A549 (cell line): ENCODE measurements at regions not wholly inside any gene's neighbourhood (a gene's known extent, or its start where the extent isn't known, plus 50 kb on each side); places are given as distances from the start of the nearest gene placed in this dataset.

Source experiments
- ATAC-seq, 2 experiments: fragments of 200-7000 bp in 1 of 2; fragments of >200 bp in 1 of 2; cut with Nextera tagmentation in 1 of 2; cut with Tn5 transposase in 1 of 2; 3 replicates each; pipeline versions ENCODE4 v1.8.0 to v1.9.1; 2018 to 2020; ENCODE audit warnings: mild to moderate bottlenecking in 1 of 2, moderate library complexity in 1 of 2
- CTCF ChIA-PET: fragments of 300-600 bp; sonication (Branson Sonifier 250); formaldehyde crosslinking; extraction: SDS; loops from one replicate; lab custom pipeline; 2021; ENCODE audit warnings: antibody characterized with exemption, inconsistent platforms; lab: Yijun Ruan, JAX
- POLR2A ChIA-PET: fragments of 350-600 bp; formaldehyde crosslinking; extraction: SDS; loops from one replicate; lab custom pipeline; 2021; ENCODE audit warnings: antibody characterized with exemption, inconsistent platforms; lab: Yijun Ruan, JAX
- DNase-seq, 2 experiments: peaks; one replicate each; pipeline versions ENCODE4 v3.0.0 to v3.0.0-alpha.2; 2011 to 2016; ENCODE audit warnings: low read depth in 1 of 2, low spot score in 1 of 2
- FAIRE-seq: peaks from 2 replicates; lab custom pipeline; 2011; peaks lifted over from hg19 to GRCh38; lab: Jason Lieb, UNC
- H3K27ac ChIP-seq, 2 experiments: fragments of >200 bp; sonication (Bioruptor Twin); formaldehyde crosslinking; 3 replicates each; pipeline ENCODE4 v1.5.1; 2016 to 2017
- H3K4me1 ChIP-seq: fragments of >200 bp; sonication (Bioruptor Twin); formaldehyde crosslinking; 3 replicates; pipeline ENCODE4 v1.6.1; 2016
- H3K4me2 ChIP-seq: fragments of >200 bp; sonication (Bioruptor Twin); formaldehyde crosslinking; 3 replicates; pipeline ENCODE4 v1.6.1; 2016
- H3K4me3 ChIP-seq: fragments of >200 bp; sonication (Bioruptor Twin); formaldehyde crosslinking; 3 replicates; pipeline ENCODE4 v1.5.1; 2016
- H3K9me3 ChIP-seq: fragments of >200 bp; sonication (Bioruptor Twin); formaldehyde crosslinking; 3 replicates; pipeline ENCODE4 v1.6.1; 2016
- BHLHE40 ChIP-seq: IDR thresholded peaks from 2 replicates; pipeline ENCODE4 v1.6.1; 2012; ENCODE audit warnings: low read depth, low read length, inconsistent platforms
- CBX2 ChIP-seq: fragments of 200-600 bp; sonication (generic); IDR thresholded peaks from 2 replicates; pipeline ENCODE4 v1.6.1; 2016; ENCODE audit warnings: low read depth, mild to moderate bottlenecking, borderline replicate concordance
- EHF ChIP-seq: fragments of 250-450 bp; sonication (Bioruptor Pico); IDR thresholded peaks from 2 replicates; pipeline ENCODE4 v1.5.0; 2020; ENCODE audit warnings: mild to moderate bottlenecking
- ELK1 ChIP-seq: fragments of 150-350 bp; IDR thresholded peaks from 2 replicates; pipeline ENCODE4 v1.6.1; 2014; ENCODE audit warnings: low read depth, mild to moderate bottlenecking, low read length
- EP300 ChIP-seq, 2 experiments: fragments of >200 bp; sonication (Bioruptor Twin); formaldehyde crosslinking; IDR thresholded peaks; 2 replicates in 1 of 2; 3 replicates in 1 of 2; pipeline ENCODE4 v1.6.1; 2016 to 2017
- FOSL2 ChIP-seq, 2 experiments: fragments of 450-650 bp in 1 of 2; fragments of >200 bp in 1 of 2; sonication (Bioruptor Twin) in 1 of 2; formaldehyde crosslinking; IDR thresholded peaks; 2 replicates each; pipeline versions ENCODE4 v1.5.0 to v1.6.1; 2016 to 2020; ENCODE audit warnings: mild to moderate bottlenecking in 1 of 2, moderate library complexity in 1 of 2
- FOXS1 ChIP-seq: fragments of 250-450 bp; sonication (Bioruptor Pico); IDR thresholded peaks from 2 replicates; pipeline ENCODE4 v1.5.0; 2020; ENCODE audit warnings: mild to moderate bottlenecking, moderate library complexity
- HDAC2 ChIP-seq: fragments of 200-600 bp; sonication (generic); IDR thresholded peaks from 2 replicates; pipeline ENCODE4 v1.6.1; 2016
- HES2 ChIP-seq: fragments of >200 bp; sonication (Bioruptor Twin); formaldehyde crosslinking; IDR thresholded peaks from 2 replicates; pipeline ENCODE4 v1.6.1; 2016
- HOXA7 ChIP-seq: fragments of 250-450 bp; sonication (Bioruptor Pico); IDR thresholded peaks from 2 replicates; pipeline ENCODE4 v1.5.0; 2020; ENCODE audit warnings: mild to moderate bottlenecking, moderate library complexity
- HOXB13 ChIP-seq: fragments of 250-450 bp; sonication (Bioruptor Pico); IDR thresholded peaks from 2 replicates; pipeline ENCODE4 v1.5.0; 2020; ENCODE audit warnings: low read depth, mild to moderate bottlenecking, moderate library complexity
- HOXB5 ChIP-seq: fragments of 250-450 bp; sonication (Bioruptor Pico); IDR thresholded peaks from 2 replicates; pipeline ENCODE4 v1.5.0; 2020; ENCODE audit warnings: mild to moderate bottlenecking, moderate library complexity
- JUN ChIP-seq, 2 experiments: fragments of >200 bp; sonication (Bioruptor Twin); formaldehyde crosslinking; IDR thresholded peaks; 2 replicates in 1 of 2; 3 replicates in 1 of 2; pipeline ENCODE4 v1.6.1; 2016 to 2017
- KDM1A ChIP-seq: fragments of 200-600 bp; sonication (generic); IDR thresholded peaks from 2 replicates; pipeline ENCODE4 v1.6.1; 2016; ENCODE audit warnings: low read depth, mild to moderate bottlenecking
- MAFK ChIP-seq: fragments of 450-650 bp; IDR thresholded peaks from 2 replicates; pipeline ENCODE4 v1.6.1; 2014; ENCODE audit not compliant: partially characterized antibody
- NFE2L2 ChIP-seq: fragments of 150-350 bp; conservative IDR thresholded peaks from 2 replicates; pipeline ENCODE4 v1.6.1; 2014; ENCODE audit warnings: low read length
- PHF8 ChIP-seq: fragments of 200-600 bp; sonication (generic); IDR thresholded peaks from 2 replicates; pipeline ENCODE4 v1.6.1; 2016; ENCODE audit warnings: low read depth, mild to moderate bottlenecking, antibody characterized with exemption, moderate library complexity, borderline replicate concordance
- POLR2A ChIP-seq: IDR thresholded peaks from 2 replicates; pipeline ENCODE4 v1.6.1; 2012; ENCODE audit warnings: mild to moderate bottlenecking, low read length
- POLR2AphosphoS2 ChIP-seq: conservative IDR thresholded peaks from 2 replicates; pipeline ENCODE4 v1.6.1; 2012; ENCODE audit warnings: low read length, improper control_type of control experiment, inconsistent platforms
- REST ChIP-seq: fragments of 200-600 bp; sonication (generic); IDR thresholded peaks from 2 replicates; pipeline ENCODE4 v1.6.1; 2016; ENCODE audit warnings: antibody characterized with exemption, mild to moderate bottlenecking, moderate library complexity
- SREBF2 ChIP-seq: fragments of 450-650 bp; IDR thresholded peaks from 2 replicates; pipeline ENCODE4 v1.6.1; 2014; ENCODE audit warnings: mild to moderate bottlenecking, moderate library complexity
- TFCP2L1 ChIP-seq: fragments of 250-450 bp; sonication (Bioruptor Pico); IDR thresholded peaks from 2 replicates; pipeline ENCODE4 v1.5.0; 2021; ENCODE audit warnings: mild to moderate bottlenecking
- ZFP36 ChIP-seq: fragments of 450-650 bp; IDR thresholded peaks from 2 replicates; pipeline ENCODE4 v1.6.1; 2014; ENCODE audit warnings: borderline replicate concordance; ENCODE audit not compliant: partially characterized antibody
- ZNF302 ChIP-seq: fragments of 250-450 bp; sonication (Bioruptor Pico); IDR thresholded peaks from 2 replicates; pipeline ENCODE4 v1.9.0; 2021; ENCODE audit warnings: inconsistent platforms, mild to moderate bottlenecking, moderate library complexity
- ZSCAN20 ChIP-seq: fragments of 250-450 bp; sonication (Bioruptor Pico); IDR thresholded peaks from 2 replicates; pipeline ENCODE4 v1.8.0; 2022; ENCODE audit warnings: mild to moderate bottlenecking, moderate library complexity
- WGBS: methylation state at CpG from one replicate; pipeline ENCODE4 v1.1.6; 2017; ENCODE audit errors: missing lambda C conversion rate; 5-methylcytosine and 5-hydroxymethylcytosine counted together

- H3K4me2 ChIP-seq = no peak overlapping the region
- TF ChIP-seq ZSCAN20 (CRISPR knock-in tag) (no peak), ZNF302 (CRISPR knock-in tag) (no peak), MAFK (no peak), TFCP2L1 (CRISPR knock-in tag) (no peak), CBX2 (no peak), NFE2L2 (no peak), KDM1A (no peak), HOXB5 (CRISPR knock-in tag) (no peak), FOXS1 (CRISPR knock-in tag) (no peak), POLR2A (no peak), JUN (IDR thresholded peaks at IDR 0.05) (no peak), HES2 (no peak), EHF (no peak), SREBF2 (no peak), PHF8 (no peak), FOSL2 (IDR thresholded peaks at IDR 0.05) (no peak), FOSL2 (CRISPR knock-in tag; IDR thresholded peaks at IDR 0.05) (no peak)
- TF ChIP-seq, all 56 proteins: peak for 0
- H3K4me3 ChIP-seq = no peak overlapping the region
- H3K4me1 ChIP-seq = no peaks in the 10 kb centered on the region
- ChIA-PET CTCF (no interaction called here), POLR2A (no interaction called here)
- ATAC-seq (no peak), DNase-seq (no peak), FAIRE-seq (no peak)
- H3K27ac ChIP-seq = no peak overlapping the region
- no peaks in the 10 kb centered on the region for H3K9me3 ChIP-seq
- 0% methylated on average over 1 of the region's 1 CpG for WGBS
Observed at GRCh38 chr2:129422028-129422427, 557.4 kb upstream of the RAB6C start.

- H3K27ac ChIP-seq = no peak overlapping the region
- 41% methylated on average over 10 of the region's 10 CpGs for WGBS
- no peak overlapping the region for H3K4me2 ChIP-seq
- CTCF ChIA-PET = no interaction called here
- no peak overlapping the region for H3K4me3 ChIP-seq
- no peaks in the 10 kb centered on the region for H3K4me1 ChIP-seq
- H3K9me3 ChIP-seq = no peaks in the 10 kb centered on the region
- POLR2A ChIA-PET = no interaction called here
- FAIRE-seq = no peak
- DNase-seq = no peak
- TF ChIP-seq FOSL2 (IDR thresholded peaks at IDR 0.05) (no peak), FOSL2 (CRISPR knock-in tag; IDR thresholded peaks at IDR 0.05) (no peak), BHLHE40 (no peak), HOXB13 (CRISPR knock-in tag) (no peak), POLR2AphosphoS2 (no peak), EP300 (IDR thresholded peaks at IDR 0.05) (no peak), POLR2A (no peak), HDAC2 (no peak), ELK1 (no peak), ZFP36 (no peak), HES2 (no peak), REST (no peak), HOXA7 (CRISPR knock-in tag) (no peak)
- no peak for ATAC-seq
Observed at GRCh38 chr2:129428086-129428660, 551.3 kb upstream of the RAB6C start.
